Brain microvascular endothelial cell (primary cell): ENCODE measurements at regions not wholly inside any gene's neighbourhood (a gene's known extent, or its start where the extent isn't known, plus 50 kb on each side); places are given as distances from the start of the nearest gene placed in this dataset.

Experiments used
- DNase-seq: peaks from one replicate; pipeline ENCODE4 v3.0.0-alpha.2; 2020
- H3K27ac ChIP-seq: fragments of 250-450 bp; sonication (Bioruptor Pico); 2 replicates; pipeline ENCODE4 v1.5.1; 2020; ENCODE audit warnings: mild to moderate bottlenecking, moderate library complexity
- H3K27me3 ChIP-seq: fragments of 250-450 bp; sonication (Bioruptor Pico); replicated peaks from 2 replicates; pipeline ENCODE4 v1.5.1; 2020; ENCODE audit warnings: mild to moderate bottlenecking
- H3K36me3 ChIP-seq: fragments of 250-450 bp; sonication (Bioruptor Pico); replicated peaks from 2 replicates; pipeline ENCODE4 v1.5.1; 2020; ENCODE audit warnings: mild to moderate bottlenecking
- H3K4me3 ChIP-seq: 2 replicates; pipeline ENCODE4 v1.5.1; 2011; ENCODE audit warnings: low read depth, mild to moderate bottlenecking, control low read depth, low read length, moderate library complexity
- CTCF ChIP-seq: IDR thresholded peaks from 2 replicates; pipeline ENCODE4 v1.5.1; 2011; ENCODE audit warnings: low read depth, mild to moderate bottlenecking, moderate library complexity, low read length, control low read depth, inconsistent platforms; ENCODE audit errors: missing control alignments
- in situ Hi-C: cut with HindIII; loops from 2 replicates; pipeline ENCODE4 v1.10.0; 2017; ENCODE audit warnings: low sequenced_read_pairs, low pct_ligation_motif_present

GRCh38 chr2:236691799-236692167 lies 122.2 kb downstream of the ACKR3 start:
- TF ChIP-seq CTCF, result no peak
- Histone ChIP-seq H3K27me3 (no peaks in the 10 kb centered on the region), H3K4me3 (no peak overlapping the region), H3K27ac (no peak overlapping the region), H3K36me3 (no peaks in the 10 kb centered on the region)
- in situ Hi-C loops, result no loop called here
- no peak for DNase-seq

GRCh38 chr2:236692937-236693336 lies 123.3 kb downstream of the ACKR3 start:
- no peak for DNase-seq
- Histone ChIP-seq H3K27me3 (no peaks in the 10 kb centered on the region), H3K36me3 (no peaks in the 10 kb centered on the region), H3K27ac (no peak overlapping the region), H3K4me3 (no peak overlapping the region)
- TF ChIP-seq CTCF, result no peak
- in situ Hi-C loops, result no loop called here

GRCh38 chr2:236693531-236693930 lies 123.9 kb downstream of the ACKR3 start:
- Histone ChIP-seq H3K4me3 (no peak overlapping the region), H3K27ac (no peak overlapping the region), H3K27me3 (no peaks in the 10 kb centered on the region), H3K36me3 (no peaks in the 10 kb centered on the region)
- in situ Hi-C loops, result no loop called here
- no peak for TF ChIP-seq CTCF
- no peak for DNase-seq

GRCh38 chr2:236694146-236694888 lies 124.7 kb downstream of the ACKR3 start:
- no peak overlapping the region for H3K4me3 ChIP-seq
- DNase-seq, result no peak
- in situ Hi-C loops, result no loop called here
- no peak for TF ChIP-seq CTCF
- no peak overlapping the region for H3K27ac ChIP-seq
- no peaks in the 10 kb centered on the region for H3K27me3 ChIP-seq
- no peaks in the 10 kb centered on the region for H3K36me3 ChIP-seq

DNA sequence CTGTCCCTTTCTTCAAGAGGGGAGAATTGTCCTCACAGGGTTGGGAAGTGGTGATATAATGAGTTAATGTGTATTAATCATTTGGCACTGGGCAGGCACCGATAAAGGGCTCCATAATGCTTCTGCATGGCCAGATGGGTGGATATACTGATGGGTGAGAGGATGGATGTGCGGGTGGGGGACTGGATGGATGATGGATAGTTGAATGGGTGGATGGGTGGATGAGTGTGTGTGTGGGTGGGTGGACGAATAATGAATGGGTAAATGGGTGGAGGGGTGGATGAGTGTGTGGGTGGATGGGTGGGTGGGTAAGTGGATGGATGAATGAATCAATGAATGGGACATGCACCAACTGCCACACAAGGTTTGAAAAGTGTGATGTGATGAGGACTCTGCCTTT lies 127.2 kb downstream of the ACKR3 start:
- in situ Hi-C loops, result no loop called here
- no peak overlapping the region for H3K27ac ChIP-seq
- H3K27me3 ChIP-seq, result no peaks in the 10 kb centered on the region
- no peak for DNase-seq
- no peak for TF ChIP-seq CTCF
- H3K36me3 ChIP-seq, result no peaks in the 10 kb centered on the region
- H3K4me3 ChIP-seq, result no peak overlapping the region
